Astrocyte (in vitro differentiated cells and primary cell): ENCODE measurements at regions not wholly inside any gene's neighbourhood (a gene's known extent, or its start where the extent isn't known, plus 50 kb on each side); places are given as distances from the start of the nearest gene placed in this dataset.

ENCODE experiments used
- EZH2 ChIP-seq: IDR thresholded peaks from 2 replicates; pipeline ENCODE4 v1.6.1; 2012; ENCODE audit warnings: mild to moderate bottlenecking, low read length, inconsistent platforms; ENCODE audit not compliant: insufficient read depth
- TF ChIP-seq, protein P1 (sequence below): IDR thresholded peaks from 2 replicates; pipeline ENCODE4 v1.5.1; 2011; ENCODE audit warnings: low read depth, mild to moderate bottlenecking, inconsistent platforms, low read length, moderate library complexity; ENCODE audit not compliant: insufficient read depth

- TF ChIP-seq, protein P1, sequence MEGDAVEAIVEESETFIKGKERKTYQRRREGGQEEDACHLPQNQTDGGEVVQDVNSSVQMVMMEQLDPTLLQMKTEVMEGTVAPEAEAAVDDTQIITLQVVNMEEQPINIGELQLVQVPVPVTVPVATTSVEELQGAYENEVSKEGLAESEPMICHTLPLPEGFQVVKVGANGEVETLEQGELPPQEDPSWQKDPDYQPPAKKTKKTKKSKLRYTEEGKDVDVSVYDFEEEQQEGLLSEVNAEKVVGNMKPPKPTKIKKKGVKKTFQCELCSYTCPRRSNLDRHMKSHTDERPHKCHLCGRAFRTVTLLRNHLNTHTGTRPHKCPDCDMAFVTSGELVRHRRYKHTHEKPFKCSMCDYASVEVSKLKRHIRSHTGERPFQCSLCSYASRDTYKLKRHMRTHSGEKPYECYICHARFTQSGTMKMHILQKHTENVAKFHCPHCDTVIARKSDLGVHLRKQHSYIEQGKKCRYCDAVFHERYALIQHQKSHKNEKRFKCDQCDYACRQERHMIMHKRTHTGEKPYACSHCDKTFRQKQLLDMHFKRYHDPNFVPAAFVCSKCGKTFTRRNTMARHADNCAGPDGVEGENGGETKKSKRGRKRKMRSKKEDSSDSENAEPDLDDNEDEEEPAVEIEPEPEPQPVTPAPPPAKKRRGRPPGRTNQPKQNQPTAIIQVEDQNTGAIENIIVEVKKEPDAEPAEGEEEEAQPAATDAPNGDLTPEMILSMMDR: no peak
- no peak for TF ChIP-seq EZH2
Observed at GRCh38 chr5:130476325-130476724, 572.1 kb downstream of the CHSY3 start.
